HG02852 (cell line): ENCODE measurements at regions not wholly inside any gene's neighbourhood (a gene's known extent, or its start where the extent isn't known, plus 50 kb on each side); places are given as distances from the start of the nearest gene placed in this dataset.

Experiments
- ATAC-seq: cut with Tn5 transposase; IDR thresholded peaks from one replicate; pipeline ENCODE4 v1.9.1; 2021; ENCODE audit warnings: mild to moderate bottlenecking, moderate library complexity; ENCODE audit not compliant: unreplicated experiment

DNA sequence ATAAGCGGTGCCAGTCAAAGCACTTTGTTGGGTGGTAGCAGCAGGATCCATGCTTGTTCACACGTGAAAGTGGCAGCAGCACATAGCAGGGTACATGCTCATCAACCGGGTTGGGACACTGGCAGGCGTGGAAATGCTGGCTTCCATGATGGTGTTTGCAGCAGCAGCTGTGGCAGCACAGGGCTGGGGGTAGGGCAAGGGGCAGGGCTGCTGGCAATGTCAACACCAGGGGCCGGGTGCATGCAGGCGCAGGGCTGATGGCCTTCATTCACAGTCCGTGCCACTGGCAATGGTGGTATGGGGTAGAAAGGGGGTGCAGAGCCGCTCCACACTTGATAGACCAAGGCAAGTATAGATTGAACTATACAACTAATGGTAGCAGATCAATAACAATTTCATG lies 374.7 kb upstream of the FAM241A start:
- no peak for ATAC-seq

- ATAC-seq: no peak
These were observed 371.4 kb upstream of the FAM241A start for GRCh38 chr4:111773858-111774257.

DNA sequence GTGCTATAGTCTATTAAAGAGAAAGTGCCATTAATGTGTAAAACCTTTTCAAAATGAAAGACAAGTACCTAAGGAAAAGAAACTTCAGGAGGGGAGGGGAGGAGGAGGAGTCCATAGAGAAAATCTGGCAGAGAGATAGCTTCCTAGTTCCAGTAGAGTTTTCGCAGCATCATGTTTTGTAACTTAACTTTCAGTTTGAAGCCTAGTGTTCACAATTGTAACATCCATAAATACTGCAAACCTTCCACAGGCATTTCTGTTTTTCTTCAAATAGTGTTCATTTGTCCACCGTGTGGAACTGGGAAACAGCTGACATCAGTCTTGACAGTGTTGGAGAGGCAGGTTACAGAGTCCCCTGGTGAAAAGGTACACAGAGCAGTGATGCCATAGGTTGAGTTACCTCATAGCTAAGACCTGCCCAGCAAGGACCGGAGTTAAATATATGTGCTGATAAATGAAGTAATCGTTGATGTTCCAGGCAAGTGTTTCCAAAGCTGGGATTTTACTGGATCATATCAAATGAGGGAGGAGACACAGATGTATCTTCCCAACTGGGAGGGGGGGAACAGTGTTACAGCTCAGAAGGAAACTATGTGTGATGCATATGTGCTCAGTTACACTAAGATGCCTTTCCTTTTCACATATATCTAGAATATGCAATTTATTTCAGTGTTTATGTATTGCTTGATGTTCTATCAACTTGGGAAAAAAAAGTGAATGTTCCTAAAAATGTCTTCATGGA lies 369.5 kb upstream of the FAM241A start:
- no peak for ATAC-seq

- ATAC-seq: no peak
These were observed 368.7 kb upstream of the FAM241A start for GRCh38 chr4:111776561-111776960.

DNA sequence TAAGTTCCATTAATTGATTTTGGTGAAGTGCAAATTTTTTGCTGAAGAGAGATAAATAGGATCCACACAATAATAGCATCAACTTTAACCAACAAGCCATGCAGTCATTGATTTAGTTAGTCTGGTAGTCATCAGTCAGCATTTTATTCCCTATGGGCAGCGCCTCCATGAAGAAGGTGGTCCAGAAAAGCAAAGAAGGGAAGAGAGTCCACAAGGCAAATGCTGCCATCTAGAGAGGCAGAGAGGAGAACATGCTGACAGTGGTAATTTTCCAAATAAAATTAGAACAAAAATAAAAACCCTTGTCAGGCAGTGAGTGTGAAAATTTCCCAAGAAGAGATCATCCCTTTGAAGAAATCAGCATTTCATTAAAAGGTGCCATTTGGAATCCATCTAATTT lies 366.7 kb upstream of the FAM241A start:
- no peak for ATAC-seq

DNA sequence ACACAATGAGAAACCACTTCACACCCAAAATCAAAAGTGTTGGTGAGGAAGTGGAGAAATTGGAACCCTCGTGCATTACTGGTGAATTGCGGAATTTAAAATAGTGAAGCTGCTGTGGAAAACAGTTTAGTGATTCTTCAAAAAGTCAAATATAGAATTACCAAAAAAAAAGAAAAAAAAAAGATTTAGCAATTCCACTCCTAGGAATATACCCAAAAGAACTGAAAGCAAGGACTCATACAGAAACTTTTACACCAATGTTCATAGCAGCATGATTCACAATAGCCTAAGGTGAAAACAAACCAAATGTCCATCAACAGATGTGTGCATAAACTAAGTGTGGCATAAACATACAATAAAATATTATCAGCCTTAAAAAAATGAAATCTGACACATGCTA lies 364.3 kb upstream of the FAM241A start:
- no peak for ATAC-seq

DNA sequence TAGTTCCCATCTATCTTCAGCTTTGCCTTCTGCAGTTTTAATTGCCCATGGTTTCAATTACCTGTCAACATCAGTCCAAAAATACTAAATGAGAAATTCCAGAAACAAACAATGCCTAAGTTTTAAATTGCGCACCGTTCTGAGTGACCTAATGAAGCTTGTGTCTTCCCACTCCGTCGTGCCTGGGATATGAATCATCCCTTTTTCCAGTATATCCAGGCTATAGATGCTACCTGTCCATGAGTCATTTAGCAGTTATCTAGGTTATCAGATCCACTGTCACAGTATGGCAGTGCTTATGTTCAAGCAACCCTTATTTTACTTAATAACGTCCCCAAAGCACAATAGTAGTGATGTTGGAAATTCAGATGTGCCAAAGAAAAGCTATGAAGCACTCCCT lies 363.6 kb upstream of the FAM241A start:
- no peak for ATAC-seq

DNA sequence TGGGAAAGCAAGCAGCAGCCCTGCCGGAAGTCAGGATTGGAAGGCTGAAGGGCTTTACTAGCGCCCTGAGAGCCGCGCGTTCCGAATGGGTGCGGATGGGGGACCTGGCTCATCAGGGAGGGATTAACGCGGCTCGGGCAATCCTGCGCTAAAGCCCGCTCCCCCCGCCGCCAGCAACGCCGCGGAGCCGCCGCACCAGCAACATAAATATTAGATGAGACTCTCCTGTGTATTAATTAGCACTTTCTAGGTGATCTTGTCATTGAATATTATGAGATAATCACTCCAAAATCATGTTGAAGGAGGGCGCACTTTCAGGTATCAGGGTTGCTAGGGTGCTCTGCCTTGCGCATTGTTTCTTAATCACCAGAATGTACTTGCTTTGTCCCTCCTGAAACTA lies 357.2 kb upstream of the FAM241A start:
- no peak for ATAC-seq

- ATAC-seq: no peak
These were observed 355.2 kb upstream of the FAM241A start for GRCh38 chr4:111789901-111790640.

DNA sequence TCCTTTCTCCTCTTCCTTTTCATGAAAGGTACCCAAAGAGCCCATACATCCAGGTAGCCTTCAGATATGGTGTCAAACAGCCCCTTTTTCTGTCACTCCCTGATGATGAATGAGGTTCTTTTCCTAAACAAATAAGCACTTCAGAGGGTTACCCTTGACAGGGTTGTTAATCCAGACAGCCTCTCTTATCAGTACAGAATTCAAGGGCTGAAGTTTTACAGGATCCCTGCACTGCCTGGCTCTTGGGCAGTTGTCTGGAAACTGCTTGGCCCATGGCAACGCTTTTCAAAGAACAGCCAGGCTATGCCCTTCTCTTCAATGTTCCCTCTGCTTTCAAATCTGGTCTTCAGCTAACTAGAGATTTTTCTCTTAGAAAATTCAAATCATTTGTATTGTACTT lies 352.6 kb upstream of the FAM241A start:
- no peak for ATAC-seq

DNA sequence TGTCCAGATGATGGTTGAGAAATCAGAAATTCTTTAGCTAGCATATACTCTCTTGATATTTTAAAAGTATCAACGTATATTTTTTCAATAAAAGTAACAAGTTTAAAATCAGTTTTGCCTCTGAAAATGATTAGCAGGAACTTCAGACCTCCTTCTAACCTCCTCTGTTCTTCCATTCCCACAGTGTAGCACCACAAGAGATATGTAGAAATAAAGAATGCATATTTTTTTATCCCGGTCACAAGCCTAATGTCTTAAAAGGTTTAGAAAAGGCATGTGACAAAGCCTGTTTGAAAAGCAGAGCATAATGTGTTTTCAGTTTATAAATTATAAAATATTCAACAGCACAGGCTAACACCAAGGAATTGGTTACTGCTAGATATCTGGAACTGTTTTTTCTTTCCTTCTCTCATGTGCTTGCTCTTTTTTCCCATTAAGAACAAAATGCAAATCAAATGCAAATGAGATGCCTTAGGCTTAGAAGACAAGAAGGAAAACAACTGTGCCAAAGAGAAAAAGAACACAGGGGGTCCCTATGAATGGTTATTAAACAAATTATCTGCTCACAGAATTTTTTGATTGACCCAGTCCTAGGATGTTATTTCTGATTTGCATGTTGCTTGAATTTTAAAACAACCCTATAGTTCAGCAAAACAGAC lies 351.7 kb upstream of the FAM241A start:
- ATAC-seq: no peak

- no peak for ATAC-seq
These were observed 347.6 kb upstream of the FAM241A start for GRCh38 chr4:111797455-111798163.

DNA sequence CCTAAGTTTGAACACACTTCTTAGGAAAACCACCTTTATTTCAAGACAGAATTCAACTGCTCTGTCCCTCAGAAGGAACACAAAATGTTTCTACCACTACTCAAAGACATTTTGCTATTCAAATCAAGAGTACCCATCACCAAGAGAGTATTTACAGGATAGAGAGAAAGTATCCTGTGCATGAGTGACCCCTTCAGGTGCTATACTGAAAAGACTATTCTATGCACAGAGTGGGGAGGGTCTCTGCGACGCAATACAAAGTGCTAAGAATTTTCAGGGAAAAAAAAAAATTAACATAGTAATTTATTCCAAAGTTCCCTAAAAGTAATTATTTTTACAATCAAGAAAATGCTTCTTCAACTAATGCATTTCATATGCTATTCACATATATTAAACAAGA lies 346.4 kb upstream of the FAM241A start:
- ATAC-seq: no peak

- ATAC-seq: no peak
These were observed 344.7 kb upstream of the FAM241A start for GRCh38 chr4:111800551-111800950.

DNA sequence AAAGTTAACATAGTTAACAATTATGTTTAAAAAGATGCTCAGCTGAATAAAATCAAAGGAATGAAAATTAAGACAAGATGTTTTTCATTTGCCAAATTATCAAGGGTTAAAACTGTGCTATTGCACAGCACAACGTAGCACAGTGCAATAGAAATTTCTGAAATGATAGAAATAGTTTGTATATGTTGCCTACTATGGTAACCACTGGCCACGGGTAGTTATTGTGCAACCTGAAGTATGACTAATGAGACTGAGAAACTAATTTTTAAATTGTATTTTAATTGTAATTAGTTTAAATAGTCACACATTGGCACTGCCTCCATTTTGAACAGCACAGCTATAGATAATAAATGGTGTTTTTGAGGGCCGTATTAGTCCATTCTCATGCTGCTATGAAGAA lies 343.1 kb upstream of the FAM241A start:
- no peak for ATAC-seq

- no peak for ATAC-seq
These were observed 338.9 kb upstream of the FAM241A start for GRCh38 chr4:111806331-111806730.

DNA sequence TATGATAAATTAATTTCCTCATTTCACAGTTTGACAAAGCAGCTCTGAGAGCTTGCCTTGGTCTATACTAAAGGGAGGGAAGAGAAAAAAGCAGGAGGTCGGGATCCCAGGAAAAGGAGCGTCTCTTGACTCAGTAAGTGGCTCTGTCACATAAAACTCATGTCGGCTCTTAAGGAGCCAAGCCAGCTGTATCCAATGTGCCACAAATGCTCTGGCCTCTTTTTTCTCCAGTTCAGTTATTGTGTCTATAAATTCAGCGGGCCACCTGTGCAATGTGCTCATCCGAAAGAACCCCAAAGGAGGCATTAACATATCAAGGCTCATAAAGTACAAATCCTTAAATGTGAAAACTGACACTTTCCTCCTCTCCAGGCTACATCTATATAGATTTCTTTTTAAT lies 337.7 kb upstream of the FAM241A start:
- ATAC-seq: no peak

DNA sequence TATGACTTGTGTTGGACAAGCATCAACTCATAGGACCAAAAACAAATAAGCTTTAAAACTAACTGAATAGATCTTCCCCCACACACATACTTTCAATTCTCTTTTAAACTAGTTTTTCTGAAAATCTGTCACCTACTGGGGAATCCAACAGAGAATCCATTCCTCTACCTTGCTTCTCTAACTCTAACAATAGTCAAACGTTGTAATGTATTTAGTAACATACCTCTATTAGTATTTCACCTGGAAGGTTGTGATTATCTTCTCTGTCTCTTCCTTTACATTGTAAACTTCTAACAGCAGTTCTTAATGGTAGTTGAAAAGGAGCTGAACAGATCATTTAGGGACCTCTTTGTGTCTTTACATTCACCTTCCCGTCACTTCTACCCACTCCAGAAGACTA lies 337.1 kb upstream of the FAM241A start:
- ATAC-seq: no peak

GRCh38 chr4:111811661-111812060 lies 333.6 kb upstream of the FAM241A start:
- no peak for ATAC-seq

DNA sequence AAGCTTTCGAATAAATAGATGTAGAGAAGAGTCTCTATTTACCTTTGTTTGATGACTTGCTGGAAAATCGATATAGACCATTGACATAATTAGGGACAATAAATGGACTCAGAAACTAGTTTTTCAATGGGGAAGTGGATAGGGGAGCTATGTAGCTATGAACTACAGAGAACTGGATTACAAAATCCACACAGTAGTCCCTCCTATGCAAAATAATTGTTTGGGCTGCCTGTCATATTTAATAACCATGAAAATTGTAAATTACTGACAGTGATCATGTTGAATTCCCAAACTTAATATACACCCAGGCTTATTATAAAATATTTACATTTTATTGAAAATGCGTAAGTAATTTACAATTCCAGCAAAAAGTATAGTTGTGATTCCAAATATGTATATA lies 333.1 kb upstream of the FAM241A start:
- no peak for ATAC-seq

- no peak for ATAC-seq
These were observed 332.5 kb upstream of the FAM241A start for GRCh38 chr4:111812760-111813159.
